SK-N-SH (cell line): ENCODE measurements at regions not wholly inside any gene's neighbourhood (a gene's known extent, or its start where the extent isn't known, plus 50 kb on each side); places are given as distances from the start of the nearest gene placed in this dataset.

Experiments
- CTCF ChIP-seq: fragments of 200-600 bp; sonication (generic); IDR thresholded peaks from 2 replicates; pipeline ENCODE4 v1.6.1; 2017; ENCODE audit warnings: antibody characterized with exemption, mild to moderate bottlenecking, moderate library complexity
- EP300 ChIP-seq, 2 experiments: IDR thresholded peaks; 2 replicates each; pipeline versions ENCODE4 v1.4.0 to v1.6.1; 2012; ENCODE audit warnings: borderline replicate concordance in 1 of 2, low read depth in 1 of 2, low read length in 1 of 2
- GABPA ChIP-seq: IDR thresholded peaks from 2 replicates; pipeline ENCODE4 v1.4.0; 2012; ENCODE audit warnings: low read depth, mild to moderate bottlenecking
- MEF2A ChIP-seq: IDR thresholded peaks from 2 replicates; pipeline ENCODE4 v1.4.0; 2012; ENCODE audit warnings: low read depth, borderline replicate concordance
- REST ChIP-seq: IDR thresholded peaks from 2 replicates; pipeline ENCODE4 v1.6.1; 2012; ENCODE audit warnings: mild to moderate bottlenecking, low read depth, low read length, moderate library complexity
- RFX5 ChIP-seq: IDR thresholded peaks from 2 replicates; pipeline ENCODE4 v1.6.1; 2012; ENCODE audit warnings: mild to moderate bottlenecking, improper control_type of control experiment, low read length
- SIN3A ChIP-seq: IDR thresholded peaks from 2 replicates; pipeline ENCODE4 v1.6.1; 2012; ENCODE audit warnings: low read depth, mild to moderate bottlenecking, low read length, moderate library complexity, borderline replicate concordance
- TAF1 ChIP-seq: IDR thresholded peaks from 2 replicates; pipeline ENCODE4 v1.6.1; 2012; ENCODE audit warnings: low read depth, mild to moderate bottlenecking, low read length, moderate library complexity, borderline replicate concordance
- TCF12 ChIP-seq: IDR thresholded peaks from 2 replicates; pipeline ENCODE4 v1.4.0; 2012
- TF ChIP-seq, protein P1 (sequence below): IDR thresholded peaks from 2 replicates; pipeline ENCODE4 v1.4.0; 2012; ENCODE audit warnings: low read depth
- TF ChIP-seq, protein P2 (sequence below): IDR thresholded peaks from 2 replicates; pipeline ENCODE4 v1.4.0; 2012; ENCODE audit warnings: low read depth, borderline replicate concordance
- TF ChIP-seq, protein P3 (sequence below): fragments of 150-350 bp; IDR thresholded peaks from 2 replicates; pipeline ENCODE4 v1.6.1; 2017; ENCODE audit warnings: antibody characterized with exemption, low read length, low read depth, borderline replicate concordance

DNA sequence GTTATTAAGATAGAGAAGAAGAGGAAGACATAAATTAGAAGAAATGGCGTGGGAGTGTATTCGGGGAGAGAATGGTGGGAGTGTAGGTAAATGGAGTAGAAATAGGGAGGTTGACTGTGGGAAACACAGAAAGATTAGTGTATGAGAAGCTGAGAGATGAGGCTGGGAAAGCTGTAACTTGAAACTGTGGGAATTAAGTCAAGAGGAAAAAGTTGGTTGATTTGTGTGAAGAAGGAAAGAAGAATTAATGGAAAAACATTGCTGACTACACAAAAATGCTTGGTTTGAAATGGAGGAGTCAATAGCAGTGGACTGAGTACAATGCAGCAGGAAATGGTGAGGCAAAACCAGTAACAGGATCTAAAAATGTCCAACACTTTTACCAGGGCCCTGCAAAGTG, 448.3 kb downstream of the PTPRC start:
- TF ChIP-seq CTCF (no peak), MEF2A (no peak), REST (no peak), RFX5 (no peak), GABPA (no peak), SIN3A (no peak), EP300 (IDR thresholded peaks at IDR 0.05; ENCODE audit: borderline replicate concordance in 1 of 2, low read depth in 1 of 2, low read length in 1 of 2) (no peak), TCF12 (no peak), TAF1 (no peak)
- TF ChIP-seq, protein P1, sequence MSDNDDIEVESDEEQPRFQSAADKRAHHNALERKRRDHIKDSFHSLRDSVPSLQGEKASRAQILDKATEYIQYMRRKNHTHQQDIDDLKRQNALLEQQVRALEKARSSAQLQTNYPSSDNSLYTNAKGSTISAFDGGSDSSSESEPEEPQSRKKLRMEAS: no peak
- TF ChIP-seq, protein P2, sequence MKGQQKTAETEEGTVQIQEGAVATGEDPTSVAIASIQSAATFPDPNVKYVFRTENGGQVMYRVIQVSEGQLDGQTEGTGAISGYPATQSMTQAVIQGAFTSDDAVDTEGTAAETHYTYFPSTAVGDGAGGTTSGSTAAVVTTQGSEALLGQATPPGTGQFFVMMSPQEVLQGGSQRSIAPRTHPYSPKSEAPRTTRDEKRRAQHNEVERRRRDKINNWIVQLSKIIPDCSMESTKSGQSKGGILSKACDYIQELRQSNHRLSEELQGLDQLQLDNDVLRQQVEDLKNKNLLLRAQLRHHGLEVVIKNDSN: no peak
- TF ChIP-seq, protein P3, sequence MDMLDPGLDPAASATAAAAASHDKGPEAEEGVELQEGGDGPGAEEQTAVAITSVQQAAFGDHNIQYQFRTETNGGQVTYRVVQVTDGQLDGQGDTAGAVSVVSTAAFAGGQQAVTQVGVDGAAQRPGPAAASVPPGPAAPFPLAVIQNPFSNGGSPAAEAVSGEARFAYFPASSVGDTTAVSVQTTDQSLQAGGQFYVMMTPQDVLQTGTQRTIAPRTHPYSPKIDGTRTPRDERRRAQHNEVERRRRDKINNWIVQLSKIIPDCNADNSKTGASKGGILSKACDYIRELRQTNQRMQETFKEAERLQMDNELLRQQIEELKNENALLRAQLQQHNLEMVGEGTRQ: no peak
